Keratinocyte (primary cell): ENCODE measurements at regions not wholly inside any gene's neighbourhood (a gene's known extent, or its start where the extent isn't known, plus 50 kb on each side); places are given as distances from the start of the nearest gene placed in this dataset.

Experiments
- DNase-seq: peaks from one replicate; pipeline ENCODE4 v3.0.0-alpha.2; 2011; ENCODE audit warnings: low read depth, missing footprints, low spot score
- FAIRE-seq: peaks from 2 replicates; lab custom pipeline; 2011; peaks lifted over from hg19 to GRCh38; lab: Jason Lieb, UNC
- H2AFZ ChIP-seq: 2 replicates; pipeline ENCODE4 v1.6.0; 2012; ENCODE audit warnings: low read length, control low read depth, inconsistent platforms; ENCODE audit not compliant: control insufficient read depth
- H3K27ac ChIP-seq: 2 replicates; pipeline ENCODE4 v1.5.1; 2011; ENCODE audit warnings: low read length; ENCODE audit not compliant: control insufficient read depth, insufficient read depth
- H3K27me3 ChIP-seq: 3 replicates; pipeline ENCODE4 v1.6.0; 2011; ENCODE audit warnings: low read length; ENCODE audit not compliant: control insufficient read depth, insufficient read depth; ENCODE audit errors: extremely low read depth
- H3K36me3 ChIP-seq, 2 experiments: 2 replicates in 1 of 2; 3 replicates in 1 of 2; pipeline ENCODE4 v1.5.1; 2011; ENCODE audit warnings: low read length in 2 of 2, mild to moderate bottlenecking in 1 of 2; ENCODE audit not compliant: control insufficient read depth in 2 of 2, insufficient read depth in 2 of 2; ENCODE audit errors: extremely low read depth in 1 of 2
- H3K4me1 ChIP-seq: 3 replicates; pipeline ENCODE4 v1.5.1; 2011; ENCODE audit warnings: low read length; ENCODE audit not compliant: control insufficient read depth, insufficient read depth; ENCODE audit errors: extremely low read depth
- H3K4me2 ChIP-seq: 3 replicates; pipeline ENCODE4 v1.6.0; 2011; ENCODE audit warnings: low read depth, low read length; ENCODE audit not compliant: control insufficient read depth, insufficient read depth; ENCODE audit errors: extremely low read depth
- H3K4me3 ChIP-seq, 3 experiments: fragments of 200-600 bp in 1 of 3; sonication (generic) in 1 of 3; 2 replicates in 2 of 3; 3 replicates in 1 of 3; pipeline ENCODE4 v1.5.1; 2011 to 2016; ENCODE audit warnings: low read length in 3 of 3, mild to moderate bottlenecking in 3 of 3, control low read depth in 2 of 3, inconsistent platforms in 1 of 3, low read depth in 1 of 3, mixed read lengths in 1 of 3, mixed run types in 1 of 3, moderate library complexity in 1 of 3; ENCODE audit not compliant: control insufficient read depth in 2 of 3, insufficient read depth in 2 of 3; ENCODE audit errors: extremely low read depth in 1 of 3
- H3K79me2 ChIP-seq: 2 replicates; pipeline ENCODE4 v1.6.0; 2012; ENCODE audit warnings: low read length; ENCODE audit not compliant: control insufficient read depth, insufficient read depth
- H3K9ac ChIP-seq: 3 replicates; pipeline ENCODE4 v1.6.0; 2011; ENCODE audit warnings: low read length; ENCODE audit not compliant: control insufficient read depth, insufficient read depth; ENCODE audit errors: extremely low read depth
- H3K9me1 ChIP-seq: 3 replicates; pipeline ENCODE4 v1.6.0; 2011; ENCODE audit warnings: low read length; ENCODE audit not compliant: control insufficient read depth, insufficient read depth; ENCODE audit errors: extremely low read depth
- H3K9me3 ChIP-seq: 2 replicates; pipeline ENCODE4 v1.5.1; 2012; ENCODE audit warnings: low read depth, low read length; ENCODE audit not compliant: control insufficient read depth
- H4K20me1 ChIP-seq: 3 replicates; pipeline ENCODE4 v1.6.0; 2011; ENCODE audit warnings: low read length; ENCODE audit not compliant: control insufficient read depth, insufficient read depth; ENCODE audit errors: extremely low read depth
- EZH2 ChIP-seq: IDR thresholded peaks from one replicate; pipeline ENCODE4 v1.6.1; 2012; ENCODE audit warnings: inconsistent platforms, mild to moderate bottlenecking, low read length, moderate library complexity
- dilution Hi-C: fragments of 300-500 bp; cut with MboI; formaldehyde crosslinking; loops from one replicate; pipeline ENCODE4 v1.7.0; 2020; ENCODE audit warnings: low sequenced_read_pairs; ENCODE audit not compliant: extremely low pct_ligation_motif_present
- TF ChIP-seq, protein P1 (sequence below), 3 experiments: IDR thresholded peaks in 1 of 3; conservative IDR thresholded peaks in 1 of 3; optimal IDR thresholded peaks in 1 of 3; 2 replicates in 2 of 3; 3 replicates in 1 of 3; pipeline versions ENCODE3 to v1.5.1; 2011; ENCODE audit warnings: low read length in 3 of 3, mild to moderate bottlenecking in 3 of 3, moderate library complexity in 2 of 3, control low read depth in 1 of 3, inconsistent platforms in 1 of 3; ENCODE audit not compliant: insufficient read depth in 2 of 3; ENCODE audit errors: extremely low read depth in 1 of 3

DNA sequence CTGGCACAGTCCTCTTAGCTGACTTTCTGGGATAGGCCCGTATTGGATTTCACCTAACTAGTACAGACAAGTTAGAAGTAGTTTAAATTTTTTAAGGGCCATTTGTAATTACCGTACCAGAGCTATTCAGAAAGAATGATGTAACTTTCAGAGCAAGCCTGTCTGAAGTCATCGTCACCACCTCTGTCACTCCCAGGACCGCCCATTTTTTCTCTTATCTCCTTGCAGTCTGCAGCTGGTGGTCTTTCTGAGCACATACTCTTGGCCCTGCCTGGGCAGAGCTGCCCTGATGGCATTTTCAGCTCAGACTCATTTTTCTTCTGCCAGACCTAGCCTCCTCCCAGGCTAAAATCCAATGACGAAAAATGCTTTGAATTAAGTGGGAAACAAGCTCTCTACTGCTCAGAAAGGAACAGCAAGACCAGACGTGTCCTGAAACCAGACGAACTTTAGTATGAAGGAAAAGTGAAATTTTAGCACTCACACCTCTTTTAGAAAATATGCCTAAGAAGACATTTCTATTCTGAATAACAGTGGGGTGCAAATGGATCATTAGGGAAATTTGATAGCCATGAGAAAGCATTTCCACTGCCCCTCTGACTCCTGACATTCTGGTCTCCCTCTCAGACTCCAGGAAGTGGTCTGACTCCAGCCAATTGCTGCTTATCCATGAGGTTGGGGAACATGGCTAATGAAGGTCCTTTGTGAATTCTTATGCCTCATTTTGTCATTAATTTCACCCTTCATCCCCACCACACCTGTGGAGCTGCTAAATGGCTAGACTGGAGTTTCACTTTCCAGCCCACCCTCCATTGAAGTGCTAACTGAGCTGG lies 162.4 kb upstream of the GYPA start:
- Histone ChIP-seq H4K20me1 (no peaks in the 10 kb centered on the region), H3K27me3 (no peaks in the 10 kb centered on the region), H3K4me2 (peak overlapping the region; percentile 85), H2AFZ (peak overlapping the region; percentile 86), H3K27ac (peak overlapping the region; percentile 37), H3K4me3 (peak overlapping the region in 1 of 3 experiments; percentile 31), H3K9me3 (no peaks in the 10 kb centered on the region), H3K9me1 (no peaks in the 10 kb centered on the region), H3K9ac (peak overlapping the region; percentile 40), H3K79me2 (no peaks in the 10 kb centered on the region), H3K4me1 (peaks cover 18% of the 10 kb centered on the region), H3K36me3 (no peaks in the 10 kb centered on the region)
- DNase-seq = no peak
- peak; percentile 90 for FAIRE-seq
- dilution Hi-C loops = no loop called here
- TF ChIP-seq, protein P1, sequence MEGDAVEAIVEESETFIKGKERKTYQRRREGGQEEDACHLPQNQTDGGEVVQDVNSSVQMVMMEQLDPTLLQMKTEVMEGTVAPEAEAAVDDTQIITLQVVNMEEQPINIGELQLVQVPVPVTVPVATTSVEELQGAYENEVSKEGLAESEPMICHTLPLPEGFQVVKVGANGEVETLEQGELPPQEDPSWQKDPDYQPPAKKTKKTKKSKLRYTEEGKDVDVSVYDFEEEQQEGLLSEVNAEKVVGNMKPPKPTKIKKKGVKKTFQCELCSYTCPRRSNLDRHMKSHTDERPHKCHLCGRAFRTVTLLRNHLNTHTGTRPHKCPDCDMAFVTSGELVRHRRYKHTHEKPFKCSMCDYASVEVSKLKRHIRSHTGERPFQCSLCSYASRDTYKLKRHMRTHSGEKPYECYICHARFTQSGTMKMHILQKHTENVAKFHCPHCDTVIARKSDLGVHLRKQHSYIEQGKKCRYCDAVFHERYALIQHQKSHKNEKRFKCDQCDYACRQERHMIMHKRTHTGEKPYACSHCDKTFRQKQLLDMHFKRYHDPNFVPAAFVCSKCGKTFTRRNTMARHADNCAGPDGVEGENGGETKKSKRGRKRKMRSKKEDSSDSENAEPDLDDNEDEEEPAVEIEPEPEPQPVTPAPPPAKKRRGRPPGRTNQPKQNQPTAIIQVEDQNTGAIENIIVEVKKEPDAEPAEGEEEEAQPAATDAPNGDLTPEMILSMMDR (optimal IDR thresholded peaks at IDR 0.05 in 1 of 3, IDR thresholded peaks at IDR 0.05 in 1 of 3, conservative IDR thresholded peaks at IDR 0.05 in 1 of 3; ENCODE audit: extremely low read depth in 1 of 3, insufficient read depth in 2 of 3, low read length in 3 of 3) = no peak
- TF ChIP-seq EZH2 = no peak

DNA sequence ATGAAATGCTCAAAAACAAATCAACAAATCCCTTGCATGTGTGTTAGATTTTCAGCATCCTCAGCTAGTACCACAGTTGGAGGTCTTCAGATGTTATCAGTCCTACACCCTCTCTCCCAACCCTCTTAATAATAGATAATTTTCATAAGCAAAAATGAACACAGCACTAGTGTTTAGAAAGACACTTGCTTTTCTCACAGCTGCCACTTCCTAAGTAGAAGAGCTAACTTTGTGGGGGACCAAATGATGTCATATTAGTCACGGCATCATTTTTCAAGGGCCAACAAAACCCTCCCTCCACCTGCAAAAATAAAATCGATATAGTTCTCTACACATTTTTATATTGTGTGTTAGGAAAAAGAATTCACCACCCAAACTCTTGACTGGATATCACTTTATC lies 163.5 kb upstream of the GYPA start:
- no peaks in the 10 kb centered on the region for H4K20me1 ChIP-seq
- no peaks in the 10 kb centered on the region for H3K9me1 ChIP-seq
- dilution Hi-C loops = no loop called here
- no peak overlapping the region for H3K9ac ChIP-seq
- DNase-seq = no peak
- no peak for FAIRE-seq
- H3K4me3 ChIP-seq = no peak overlapping the region
- H3K36me3 ChIP-seq = no peaks in the 10 kb centered on the region
- no peak overlapping the region for H2AFZ ChIP-seq
- H3K4me2 ChIP-seq = no peak overlapping the region
- no peaks in the 10 kb centered on the region for H3K9me3 ChIP-seq
- H3K4me1 ChIP-seq = peaks cover 18% of the 10 kb centered on the region
- no peaks in the 10 kb centered on the region for H3K79me2 ChIP-seq
- no peak overlapping the region for H3K27ac ChIP-seq
- H3K27me3 ChIP-seq = no peaks in the 10 kb centered on the region
- TF ChIP-seq, protein P1 (optimal IDR thresholded peaks at IDR 0.05 in 1 of 3, IDR thresholded peaks at IDR 0.05 in 1 of 3, conservative IDR thresholded peaks at IDR 0.05 in 1 of 3; ENCODE audit: extremely low read depth in 1 of 3, insufficient read depth in 2 of 3, low read length in 3 of 3) = no peak
- no peak for TF ChIP-seq EZH2
